AG08396 (cell line): ENCODE measurements at regions not wholly inside any gene's neighbourhood (a gene's known extent, or its start where the extent isn't known, plus 50 kb on each side); places are given as distances from the start of the nearest gene placed in this dataset.
"Not testable (repeated sequence)": the region's sequence is repeated elsewhere in the genome, so short reads cannot be mapped to it uniquely, and the experiment has no call there.

Source experiments
- DNase-seq: peaks from one replicate; pipeline ENCODE4 v3.0.0; 2012; ENCODE audit warnings: low spot score, mixed read lengths

DNA sequence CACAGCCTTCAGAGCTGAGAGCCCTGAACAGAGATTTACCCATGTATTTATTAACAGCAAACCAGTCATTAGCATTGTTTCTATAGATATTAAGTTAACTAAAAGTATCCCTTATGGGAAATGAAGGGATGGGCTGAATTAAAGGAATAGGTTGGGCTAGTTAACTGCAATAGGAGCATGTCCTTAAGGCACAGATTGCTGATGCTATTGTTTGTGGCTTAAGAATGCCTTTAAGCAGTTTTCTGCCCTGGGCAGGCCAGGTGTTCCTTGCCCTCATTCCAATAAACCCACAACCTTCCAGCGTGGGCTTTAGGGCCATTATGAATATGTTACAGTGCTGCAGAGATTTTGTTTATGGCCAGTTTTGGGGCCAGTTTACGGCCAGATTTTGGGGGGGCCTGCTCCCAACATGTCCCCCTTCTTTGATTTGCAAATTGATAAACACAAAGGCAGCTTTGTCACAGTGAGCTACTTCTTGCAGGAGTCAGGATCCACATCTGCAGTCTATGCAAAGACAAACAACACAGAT is 61.2 kb upstream of the FMNL2 start:
- not testable (repeated sequence) for DNase-seq

DNA sequence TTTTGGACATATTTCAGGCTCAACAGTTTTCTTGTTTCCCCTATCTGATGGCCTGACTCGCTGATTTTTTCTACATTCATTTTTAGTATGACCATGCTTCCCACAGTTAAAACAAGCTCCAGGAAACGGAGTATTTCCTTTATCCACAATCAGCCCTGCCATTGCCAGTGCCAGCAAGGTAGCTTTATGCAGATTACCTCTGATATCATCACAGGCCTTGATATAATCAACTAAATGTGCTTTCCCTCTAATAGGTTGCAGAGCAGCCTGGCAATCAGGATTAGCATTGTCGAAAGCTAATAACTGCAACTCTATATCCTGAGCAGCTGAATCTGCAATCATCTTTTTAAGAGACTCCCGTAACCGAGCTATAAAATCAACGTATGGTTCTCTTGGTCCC is 57.1 kb upstream of the FMNL2 start:
- DNase-seq = not testable (repeated sequence)

DNA sequence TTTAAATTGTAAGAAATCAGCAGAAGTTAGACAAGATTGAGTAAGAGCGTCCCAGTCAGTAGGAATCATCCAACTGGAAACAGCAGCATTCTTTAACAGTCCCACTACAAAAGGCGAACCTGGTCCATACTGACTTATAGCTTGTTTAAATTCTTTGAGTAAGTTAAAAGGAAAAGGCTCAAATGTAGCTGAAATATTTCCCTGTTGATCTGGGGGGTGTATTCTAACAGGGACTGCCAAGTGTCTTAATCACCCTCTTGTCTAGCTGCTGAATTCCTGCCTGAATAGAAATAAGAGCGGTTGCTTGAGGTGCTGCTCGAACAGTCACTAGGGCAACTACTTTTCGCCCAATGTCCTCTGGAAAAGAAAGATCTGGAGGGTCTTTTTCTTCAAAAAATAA is 56.4 kb upstream of the FMNL2 start:
- DNase-seq = no peak

DNA sequence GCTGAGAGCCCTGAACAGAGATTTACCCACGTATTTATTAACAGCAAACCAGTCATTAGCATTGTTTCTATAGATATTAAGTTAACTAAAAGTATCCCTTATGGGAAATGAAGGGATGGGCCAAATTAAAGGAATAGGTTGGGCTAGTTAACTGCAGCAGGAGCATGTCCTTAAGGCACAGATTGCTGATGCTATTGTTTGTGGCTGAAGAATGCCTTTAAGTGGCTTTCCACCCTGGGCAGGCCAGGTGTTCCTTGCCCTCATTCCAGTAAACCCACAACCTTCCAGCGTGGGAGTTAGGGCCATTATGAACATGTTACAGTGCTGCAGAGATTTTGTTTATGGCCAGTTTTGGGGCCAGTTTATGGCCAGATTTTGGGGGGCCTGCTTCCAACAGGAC is 55.6 kb upstream of the FMNL2 start:
- not testable (repeated sequence) for DNase-seq

DNA sequence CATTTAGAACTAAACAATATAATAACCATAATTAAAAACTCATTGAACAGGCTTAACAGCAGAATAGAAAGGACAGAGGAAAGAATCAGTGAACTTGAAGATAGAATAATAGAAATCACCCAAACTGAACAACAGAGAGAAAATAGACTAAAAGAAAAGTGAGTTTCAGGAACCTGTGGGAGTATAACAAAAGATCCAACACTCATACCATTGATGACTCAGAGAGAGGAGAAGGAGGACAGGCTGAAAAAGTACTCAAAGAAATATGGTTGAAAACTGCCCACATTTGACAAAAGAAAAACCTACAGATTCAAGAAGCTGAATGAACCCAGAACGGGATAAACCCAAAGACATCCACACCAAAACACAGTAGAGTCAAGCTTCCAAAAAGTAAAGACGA is 54.2 kb upstream of the FMNL2 start:
- DNase-seq = no peak

DNA sequence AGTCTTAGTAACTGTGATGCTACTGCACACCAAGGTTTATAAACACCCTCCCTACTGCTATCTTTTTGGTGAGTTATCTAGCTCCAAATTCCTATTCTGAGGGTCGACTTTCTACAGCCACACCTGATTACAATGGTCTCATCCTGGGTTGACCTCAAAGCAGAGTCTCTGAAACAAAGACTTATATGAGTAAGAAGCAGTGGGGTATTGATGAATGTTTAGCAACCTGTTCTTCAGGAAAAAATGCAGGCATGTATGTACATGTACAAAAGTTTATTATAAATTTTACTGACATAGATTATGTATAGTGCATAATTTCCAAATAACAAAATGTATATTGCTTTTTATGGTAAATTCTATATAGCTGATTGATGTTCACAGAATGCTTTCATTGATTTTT is 51.6 kb upstream of the FMNL2 start:
- DNase-seq = no peak

DNA sequence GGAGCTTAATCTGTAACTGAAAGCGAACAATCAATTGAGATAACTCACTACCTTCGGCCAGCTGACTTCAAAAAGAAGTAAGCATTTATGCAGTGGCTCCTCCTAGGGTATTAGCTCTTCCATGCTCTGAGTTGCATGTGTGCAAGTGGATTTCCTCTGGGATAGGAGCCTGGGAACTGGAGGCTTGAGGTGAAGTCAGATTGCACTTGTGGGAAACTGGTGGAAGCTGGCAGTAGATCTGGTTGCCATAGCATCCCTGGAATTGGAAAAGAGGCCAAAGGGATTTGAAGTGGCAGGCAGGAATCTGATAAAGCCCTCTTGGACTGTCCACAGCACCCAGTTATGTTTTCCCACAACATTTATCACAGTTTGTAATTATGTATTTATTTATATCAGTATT is 50.6 kb upstream of the FMNL2 start:
- no peak for DNase-seq
